ENCODE measurements at regions not wholly inside any gene's neighbourhood (a gene's known extent, or its start where the extent isn't known, plus 50 kb on each side); places are given as distances from the start of the nearest gene placed in this dataset.

GRCh38 chr6:11392778-11393507 is 144.6 kb upstream of the TMEM170B start:
- no peaks in the 10 kb centered on the region for H3K9me3 ChIP-seq
- no peak for DNase-seq (ENCODE audit: low spot score in 2 of 2)
- TF ChIP-seq EP300 (IDR thresholded peaks at IDR 0.05) (no peak), POLR2A (IDR thresholded peaks at IDR 0.05) (no peak)
- no peaks in the 10 kb centered on the region for H3K27me3 ChIP-seq
- H3K27ac ChIP-seq = no peak overlapping the region
- no peaks in the 10 kb centered on the region for H3K36me3 ChIP-seq
- H3K4me1 ChIP-seq = peaks cover 15% of the 10 kb centered on the region
- no peak overlapping the region for H3K4me3 ChIP-seq
- 58% methylated on average over 11 of the region's 11 CpGs for WGBS

- no peak for DNase-seq (ENCODE audit: low spot score in 2 of 2)
- H3K4me1 ChIP-seq = peaks cover 15% of the 10 kb centered on the region
- H3K4me3 ChIP-seq = no peak overlapping the region
- TF ChIP-seq POLR2AphosphoS5 (IDR thresholded peaks at IDR 0.05) (no peak), EP300 (IDR thresholded peaks at IDR 0.05) (no peak), POLR2A (IDR thresholded peaks at IDR 0.05) (no peak), CTCF (IDR thresholded peaks at IDR 0.05) (no peak)
- no peaks in the 10 kb centered on the region for H3K36me3 ChIP-seq
- H3K9me3 ChIP-seq = no peaks in the 10 kb centered on the region
- H3K27me3 ChIP-seq = no peaks in the 10 kb centered on the region
- WGBS = 89% methylated on average over 5 of the region's 5 CpGs
- H3K27ac ChIP-seq = no peak overlapping the region
These were observed 145.4 kb upstream of the TMEM170B start for GRCh38 chr6:11391934-11392777.

GRCh38 chr6:11389977-11390376 is 147.6 kb upstream of the TMEM170B start:
- 38% methylated on average over 7 of the region's 7 CpGs for WGBS
- Histone ChIP-seq H3K4me3 (no peak overlapping the region), H3K27me3 (no peaks in the 10 kb centered on the region), H3K27ac (no peak overlapping the region), H3K4me1 (peaks cover 15% of the 10 kb centered on the region), H3K9me3 (no peaks in the 10 kb centered on the region), H3K36me3 (no peaks in the 10 kb centered on the region)
- no peak for DNase-seq (ENCODE audit: low spot score in 2 of 2)
- no peak for TF ChIP-seq CTCF (IDR thresholded peaks at IDR 0.05)
- peak in 2 of 3 donors; percentile 51 to 52 for TF ChIP-seq POLR2AphosphoS5 (IDR thresholded peaks at IDR 0.05)
- no peak for TF ChIP-seq EP300 (IDR thresholded peaks at IDR 0.05)

- Histone ChIP-seq H3K27me3 (no peaks in the 10 kb centered on the region), H3K27ac (no peak overlapping the region), H3K36me3 (no peaks in the 10 kb centered on the region), H3K4me1 (peaks cover 17% of the 10 kb centered on the region), H3K4me3 (no peak overlapping the region), H3K9me3 (no peaks in the 10 kb centered on the region)
- whole genome bisulfite sequencing = 84% methylated on average over 5 of the region's 5 CpGs
- no peak for TF ChIP-seq EP300 (IDR thresholded peaks at IDR 0.05)
- TF ChIP-seq CTCF (IDR thresholded peaks at IDR 0.05) = no peak
- no peak for TF ChIP-seq POLR2A (IDR thresholded peaks at IDR 0.05)
- no peak for TF ChIP-seq POLR2AphosphoS5 (IDR thresholded peaks at IDR 0.05)
- DNase-seq (ENCODE audit: low spot score in 2 of 2) = no peak
These were observed 148.3 kb upstream of the TMEM170B start for GRCh38 chr6:11388983-11389944.

GRCh38 chr6:11387707-11388430 is 149.7 kb upstream of the TMEM170B start:
- DNase-seq (ENCODE audit: low spot score in 2 of 2) = no peak
- Histone ChIP-seq H3K36me3 (no peaks in the 10 kb centered on the region), H3K4me1 (peaks cover 17% of the 10 kb centered on the region), H3K4me3 (no peak overlapping the region), H3K27me3 (no peaks in the 10 kb centered on the region), H3K9me3 (no peaks in the 10 kb centered on the region), H3K27ac (no peak overlapping the region)
- TF ChIP-seq POLR2A (IDR thresholded peaks at IDR 0.05) (no peak), CTCF (IDR thresholded peaks at IDR 0.05) (no peak), EP300 (IDR thresholded peaks at IDR 0.05) (no peak), POLR2AphosphoS5 (IDR thresholded peaks at IDR 0.05) (no peak)
- WGBS = 89% methylated on average over 5 of the region's 5 CpGs
